ENCODE measurements at regions not wholly inside any gene's neighbourhood (a gene's known extent, or its start where the extent isn't known, plus 50 kb on each side); places are given as distances from the start of the nearest gene placed in this dataset.

GRCh38 chr7:10412422-10413019 is 561.2 kb upstream of the PHF14 start:
- Histone ChIP-seq H3K27me3 (no peaks in the 10 kb centered on the region), H3K9me3 (no peaks in the 10 kb centered on the region), H3K4me3 (no peak overlapping the region), H3K27ac (no peak overlapping the region), H3K4me1 (no peaks in the 10 kb centered on the region), H3K36me3 (no peaks in the 10 kb centered on the region)
- TF ChIP-seq POLR2AphosphoS5 (IDR thresholded peaks at IDR 0.05) (no peak), POLR2A (IDR thresholded peaks at IDR 0.05) (no peak), CTCF (IDR thresholded peaks at IDR 0.05) (peak in 2 of 3 donors; percentile 36 to 38)
- no peak for DNase-seq (ENCODE audit: low spot score in 2 of 2)
- intact Hi-C loops (cut with DNase I; ENCODE audit: low total_unique reads): no loop called here

GRCh38 chr7:10418985-10419384 is 554.7 kb upstream of the PHF14 start:
- intact Hi-C loops (cut with DNase I; ENCODE audit: low total_unique reads): no loop called here
- Histone ChIP-seq H3K27me3 (no peaks in the 10 kb centered on the region), H3K36me3 (no peaks in the 10 kb centered on the region), H3K9me3 (no peaks in the 10 kb centered on the region), H3K27ac (no peak overlapping the region), H3K4me3 (no peak overlapping the region), H3K4me1 (no peaks in the 10 kb centered on the region)
- no peak for DNase-seq (ENCODE audit: low spot score in 2 of 2)
- TF ChIP-seq POLR2AphosphoS5 (IDR thresholded peaks at IDR 0.05): no peak
- TF ChIP-seq CTCF (IDR thresholded peaks at IDR 0.05): no peak
- no peak for TF ChIP-seq POLR2A (IDR thresholded peaks at IDR 0.05)

GRCh38 chr7:10429031-10429430 is 544.6 kb upstream of the PHF14 start:
- Histone ChIP-seq H3K36me3 (no peaks in the 10 kb centered on the region), H3K4me3 (no peak overlapping the region), H3K4me1 (no peaks in the 10 kb centered on the region), H3K27ac (no peak overlapping the region), H3K9me3 (no peaks in the 10 kb centered on the region), H3K27me3 (no peaks in the 10 kb centered on the region)
- intact Hi-C loops (cut with DNase I; ENCODE audit: low total_unique reads): no loop called here
- no peak for TF ChIP-seq POLR2AphosphoS5 (IDR thresholded peaks at IDR 0.05)
- TF ChIP-seq CTCF (IDR thresholded peaks at IDR 0.05): no peak
- TF ChIP-seq POLR2A (IDR thresholded peaks at IDR 0.05): no peak
- no peak for DNase-seq (ENCODE audit: low spot score in 2 of 2)

DNA sequence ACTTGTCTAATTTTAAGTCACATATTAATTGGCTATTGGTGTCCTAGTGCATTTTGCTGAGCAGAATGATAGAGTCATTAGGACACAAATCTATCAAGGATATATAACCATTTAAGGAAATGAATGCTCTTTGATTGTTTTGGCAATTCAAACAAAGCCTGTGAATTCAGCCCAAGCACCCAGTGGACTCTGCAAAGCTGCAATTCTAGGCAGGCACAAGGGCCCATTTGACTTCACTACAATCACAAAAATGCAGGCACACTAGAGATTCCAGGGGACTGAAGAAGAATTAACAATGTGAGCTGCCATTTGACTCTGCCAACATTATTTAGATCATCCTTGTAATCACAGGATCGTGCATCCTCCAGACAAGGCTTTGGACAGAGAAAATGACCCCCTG is 544.2 kb upstream of the PHF14 start:
- no peak for TF ChIP-seq POLR2A (IDR thresholded peaks at IDR 0.05)
- no peak for TF ChIP-seq POLR2AphosphoS5 (IDR thresholded peaks at IDR 0.05)
- no peak for TF ChIP-seq CTCF (IDR thresholded peaks at IDR 0.05)
- intact Hi-C loops (cut with DNase I; ENCODE audit: low total_unique reads): no loop called here
- no peak for DNase-seq (ENCODE audit: low spot score in 2 of 2)
- H3K36me3 ChIP-seq: no peaks in the 10 kb centered on the region
- no peak overlapping the region for H3K27ac ChIP-seq
- H3K9me3 ChIP-seq: no peaks in the 10 kb centered on the region
- no peak overlapping the region for H3K4me3 ChIP-seq
- H3K4me1 ChIP-seq: no peaks in the 10 kb centered on the region
- H3K27me3 ChIP-seq: no peaks in the 10 kb centered on the region

DNA sequence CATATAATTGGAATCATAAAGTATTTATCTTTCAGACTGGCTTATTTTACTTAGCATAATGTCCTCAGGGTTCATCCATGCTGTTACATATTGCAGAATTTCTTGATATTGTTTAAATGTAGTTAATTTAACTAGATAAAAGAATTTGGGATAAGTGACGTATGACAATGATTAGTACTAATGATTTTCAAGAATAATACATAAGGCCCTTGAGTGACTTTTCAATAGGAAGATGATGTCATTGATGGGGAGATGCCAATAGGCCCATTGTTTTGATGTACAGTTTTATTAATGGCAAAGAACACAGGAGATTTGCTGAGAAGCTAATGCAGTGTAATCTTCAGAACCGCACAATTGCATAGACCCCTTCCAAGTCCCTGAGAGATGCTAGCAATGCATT is 537.4 kb upstream of the PHF14 start:
- H3K9me3 ChIP-seq: no peaks in the 10 kb centered on the region
- intact Hi-C loops (cut with DNase I; ENCODE audit: low total_unique reads): no loop called here
- H3K36me3 ChIP-seq: no peaks in the 10 kb centered on the region
- H3K4me1 ChIP-seq: no peaks in the 10 kb centered on the region
- no peak overlapping the region for H3K27ac ChIP-seq
- H3K4me3 ChIP-seq: no peak overlapping the region
- TF ChIP-seq POLR2AphosphoS5 (IDR thresholded peaks at IDR 0.05) (no peak), POLR2A (IDR thresholded peaks at IDR 0.05) (no peak), CTCF (IDR thresholded peaks at IDR 0.05) (no peak)
- H3K27me3 ChIP-seq: no peaks in the 10 kb centered on the region
- DNase-seq (ENCODE audit: low spot score in 2 of 2): no peak
